HG02642 (cell line): ENCODE measurements at regions not wholly inside any gene's neighbourhood (a gene's known extent, or its start where the extent isn't known, plus 50 kb on each side); places are given as distances from the start of the nearest gene placed in this dataset.
A peak's percentile ranks its signal among the peaks of the same experiment; 100 is the strongest.

Source experiments
- ATAC-seq: cut with Tn5 transposase; IDR thresholded peaks from one replicate; pipeline ENCODE4 v1.9.1; 2021; ENCODE audit warnings: mild to moderate bottlenecking; ENCODE audit not compliant: unreplicated experiment, poor library complexity

GRCh38 chr16:74183601-74184360, 112.8 kb upstream of the PSMD7 start:
- no peak for ATAC-seq

GRCh38 chr16:74169687-74170376, 126.8 kb upstream of the PSMD7 start:
- no peak for ATAC-seq

- ATAC-seq, result no peak
These were observed 127.5 kb upstream of the PSMD7 start for GRCh38 chr16:74169066-74169465.

- ATAC-seq, result no peak
These were observed 128.2 kb upstream of the PSMD7 start for GRCh38 chr16:74168445-74168844.

GRCh38 chr16:74166456-74166855, 130.2 kb upstream of the PSMD7 start:
- no peak for ATAC-seq

GRCh38 chr16:74165566-74166080, 131.0 kb upstream of the PSMD7 start:
- ATAC-seq, result no peak

GRCh38 chr16:74160759-74161158, 135.9 kb upstream of the PSMD7 start:
- no peak for ATAC-seq

GRCh38 chr16:74153773-74154172, 142.8 kb upstream of the PSMD7 start:
- no peak for ATAC-seq

GRCh38 chr16:74146643-74147042, 150.0 kb upstream of the PSMD7 start:
- ATAC-seq, result no peak

GRCh38 chr16:74143171-74143570, 153.4 kb upstream of the PSMD7 start:
- no peak for ATAC-seq

- no peak for ATAC-seq
These were observed 155.6 kb upstream of the PSMD7 start for GRCh38 chr16:74141015-74141414.

- no peak for ATAC-seq
These were observed 156.1 kb upstream of the PSMD7 start for GRCh38 chr16:74140557-74140956.

GRCh38 chr16:74123826-74124225, 172.8 kb upstream of the PSMD7 start:
- ATAC-seq, result no peak

- no peak for ATAC-seq
These were observed 173.4 kb upstream of the PSMD7 start for GRCh38 chr16:74123195-74123594.

GRCh38 chr16:74117798-74118197, 178.8 kb upstream of the PSMD7 start:
- ATAC-seq, result no peak

GRCh38 chr16:74113545-74113944, 183.1 kb upstream of the PSMD7 start:
- ATAC-seq, result no peak

- ATAC-seq, result no peak
These were observed 185.1 kb upstream of the PSMD7 start for GRCh38 chr16:74111456-74111982.

GRCh38 chr16:74107795-74108610, 188.6 kb upstream of the PSMD7 start:
- peak; percentile 63 for ATAC-seq

GRCh38 chr16:74104022-74104421, 192.6 kb upstream of the PSMD7 start:
- no peak for ATAC-seq

- ATAC-seq, result no peak
These were observed 195.1 kb upstream of the PSMD7 start for GRCh38 chr16:74101379-74102137.
